ENCODE measurements at regions not wholly inside any gene's neighbourhood (a gene's known extent, or its start where the extent isn't known, plus 50 kb on each side); places are given as distances from the start of the nearest gene placed in this dataset.

DNA sequence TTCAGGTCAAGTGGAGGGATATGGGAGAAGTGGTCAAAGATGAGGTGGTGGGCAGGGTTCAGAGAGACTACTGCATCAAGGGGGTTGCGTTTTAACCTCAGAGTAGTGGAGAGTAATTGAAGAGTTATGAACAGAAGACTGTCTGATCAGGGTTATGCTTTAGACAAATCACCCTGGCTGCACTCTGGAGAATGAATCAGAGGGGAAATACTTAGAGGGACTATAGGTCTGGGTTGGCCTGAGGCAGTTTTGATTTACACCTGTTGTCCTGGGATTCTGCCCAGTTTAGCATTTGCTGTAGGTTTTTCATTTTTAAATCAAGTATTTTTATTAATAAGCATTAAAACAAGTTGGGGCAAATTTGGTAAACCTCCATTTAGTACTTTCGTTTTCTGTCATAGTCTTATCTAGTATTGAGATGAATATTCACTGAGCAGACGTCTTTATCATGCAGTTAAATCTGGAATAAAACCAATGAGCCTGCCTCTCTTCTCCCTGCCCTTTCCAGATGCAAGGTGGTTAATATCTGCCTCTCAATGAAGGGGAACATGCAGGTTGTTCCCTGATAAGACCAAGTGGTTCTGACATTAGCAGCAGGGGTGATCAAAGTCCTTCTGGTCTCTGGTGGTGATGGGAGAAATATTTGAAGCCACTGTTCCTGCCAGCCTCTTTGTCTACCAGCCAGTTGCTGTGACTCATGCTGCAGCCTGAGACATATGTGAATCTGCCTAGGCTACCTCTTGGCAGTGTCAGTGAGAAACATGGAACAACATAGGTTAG is 116.0 kb upstream of the RPS6KA3 start:
- DNase-seq (ENCODE audit: low read depth), result no peak

DNA sequence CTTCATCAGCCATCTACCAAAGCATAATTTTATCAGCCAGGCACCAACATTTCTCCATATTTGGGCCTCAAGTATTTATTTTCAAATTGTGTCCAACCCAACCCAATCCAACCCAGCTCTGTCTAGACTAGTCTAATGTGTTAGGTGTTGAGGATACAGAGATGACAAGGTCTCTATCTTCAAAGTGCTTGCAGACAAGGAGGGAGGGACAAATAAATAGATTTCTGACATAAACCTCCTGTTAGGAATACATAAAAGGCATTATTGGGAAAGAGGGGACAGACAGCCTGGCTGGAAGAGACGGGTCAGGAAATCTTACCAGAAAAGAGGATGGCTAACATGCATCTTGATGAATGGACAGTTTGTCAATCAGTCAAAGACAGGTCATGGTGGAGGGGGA is 115.4 kb upstream of the RPS6KA3 start:
- no peak overlapping the region for H3K4me3 ChIP-seq (ENCODE audit: low read depth, low read length)
- no peak for TF ChIP-seq CTCF (IDR thresholded peaks at IDR 0.05; ENCODE audit: low read depth, low read length, missing control alignments)
- DNase-seq (ENCODE audit: low read depth), result no peak

More for the DNA sequence above, 116.0 kb upstream of the RPS6KA3 start:
- H3K4me3 ChIP-seq (ENCODE audit: low read depth, low read length), result no peak overlapping the region
- TF ChIP-seq CTCF (IDR thresholded peaks at IDR 0.05; ENCODE audit: low read depth, low read length, missing control alignments), result no peak

- no peak for TF ChIP-seq CTCF (IDR thresholded peaks at IDR 0.05; ENCODE audit: low read depth, low read length, missing control alignments)
- H3K4me3 ChIP-seq (ENCODE audit: low read depth, low read length), result no peak overlapping the region
- peak; percentile 15 for DNase-seq (ENCODE audit: low read depth)
These were observed 111.7 kb upstream of the RPS6KA3 start for GRCh38 chrX:20378233-20378920.

DNA sequence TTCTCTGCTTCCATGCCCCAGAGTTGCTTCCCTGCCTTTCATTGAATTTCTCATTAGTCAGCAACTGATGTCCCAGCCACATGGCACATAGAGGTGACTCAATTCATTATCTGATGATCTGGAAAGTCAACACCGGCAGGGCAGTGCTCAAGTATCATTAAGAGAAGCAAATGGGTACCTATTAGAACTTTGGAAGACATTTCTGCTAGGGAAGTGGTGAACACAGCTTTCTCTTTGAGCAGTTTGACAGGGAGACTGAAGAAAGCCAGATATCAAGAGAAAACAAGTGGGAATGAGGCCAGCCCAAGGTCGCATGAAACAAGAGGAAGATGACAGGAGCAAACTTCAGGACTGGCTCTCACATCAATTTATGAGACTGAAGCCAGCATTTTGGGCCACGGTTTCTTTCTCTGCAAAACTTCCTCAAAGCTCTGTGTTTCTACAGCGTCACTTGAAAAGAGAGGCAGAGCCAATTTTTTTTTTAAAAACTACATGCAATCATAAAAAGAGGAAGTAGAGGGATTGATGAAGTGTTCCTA is 108.3 kb upstream of the RPS6KA3 start:
- no peak for TF ChIP-seq CTCF (IDR thresholded peaks at IDR 0.05; ENCODE audit: low read depth, low read length, missing control alignments)
- no peak for DNase-seq (ENCODE audit: low read depth)
- no peak overlapping the region for H3K4me3 ChIP-seq (ENCODE audit: low read depth, low read length)

GRCh38 chrX:20374450-20374849 is 107.7 kb upstream of the RPS6KA3 start:
- H3K4me3 ChIP-seq (ENCODE audit: low read depth, low read length), result no peak overlapping the region
- DNase-seq (ENCODE audit: low read depth), result no peak
- no peak for TF ChIP-seq CTCF (IDR thresholded peaks at IDR 0.05; ENCODE audit: low read depth, low read length, missing control alignments)

DNA sequence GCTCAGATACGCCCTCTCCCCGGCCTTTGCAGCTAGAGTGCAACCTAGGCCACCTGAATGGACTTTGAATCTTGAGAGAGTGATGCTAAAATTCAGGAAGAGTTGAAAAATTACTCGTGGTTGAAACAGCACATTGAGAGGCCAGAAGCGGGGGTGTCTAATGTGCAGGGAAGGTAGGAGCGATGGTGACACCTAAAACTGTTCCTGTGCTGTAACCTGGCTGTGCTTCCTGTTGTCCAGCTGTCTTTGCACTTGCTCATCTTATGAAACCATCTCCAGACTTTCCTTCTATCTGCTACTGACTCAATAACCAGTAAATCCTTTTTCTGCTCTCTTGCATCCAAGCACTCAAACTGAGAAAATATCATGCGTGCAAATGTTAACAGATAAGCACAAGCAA is 106.4 kb upstream of the RPS6KA3 start:
- H3K4me3 ChIP-seq (ENCODE audit: low read depth, low read length), result no peak overlapping the region
- TF ChIP-seq CTCF (IDR thresholded peaks at IDR 0.05; ENCODE audit: low read depth, low read length, missing control alignments), result no peak
- no peak for DNase-seq (ENCODE audit: low read depth)

Data from GM12864 (cell line).